ENCODE measurements at regions not wholly inside any gene's neighbourhood (a gene's known extent, or its start where the extent isn't known, plus 50 kb on each side); places are given as distances from the start of the nearest gene placed in this dataset.

DNA sequence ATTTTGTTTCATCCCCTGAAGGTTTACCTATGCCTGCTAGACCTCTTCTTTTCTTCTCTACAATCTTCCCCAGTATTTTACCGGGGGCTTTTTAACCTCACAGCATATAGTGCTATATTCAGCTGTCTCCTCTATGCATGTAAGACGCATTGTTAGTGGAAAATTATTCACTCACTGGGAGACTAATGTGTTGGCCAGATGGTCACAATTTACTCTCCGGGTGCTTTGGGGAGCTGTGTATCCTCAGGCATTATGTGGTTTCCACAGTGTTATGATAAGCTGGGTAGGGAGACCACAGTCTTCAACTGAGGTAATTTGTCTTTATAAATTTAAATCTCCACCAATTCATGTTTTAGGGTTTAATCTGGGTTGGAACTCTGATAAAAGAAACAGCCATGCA is 553.8 kb upstream of the PTCHD4 start:
- no peak for TF ChIP-seq EZH2 (IDR thresholded peaks at IDR 0.05; ENCODE audit: low read depth)
- TF ChIP-seq CTCF (conservative IDR thresholded peaks at IDR 0.05): no peak

Measured in PC-9 (cell line).